K562 (cell line): ENCODE measurements at regions not wholly inside any gene's neighbourhood (a gene's known extent, or its start where the extent isn't known, plus 50 kb on each side); places are given as distances from the start of the nearest gene placed in this dataset.
A peak's percentile ranks its signal among the peaks of the same experiment; 100 is the strongest.

Experiments
- ATAC-seq: fragments of 200-7000 bp; cut with Tn5 transposase; 3 replicates; pipeline ENCODE4 v1.9.1; 2020; ENCODE audit warnings: moderate library complexity
- BruUV-seq: library from RNA; stranded (reverse); fragments of 400-500 nt; replicated peaks from 2 replicates; lab custom pipeline; 2021; lab: Mats Ljungman, UMichigan
- CTCF ChIA-PET: fragments of 300-600 bp; formaldehyde crosslinking; extraction: SDS; loops from one replicate; lab custom pipeline; 2021; ENCODE audit warnings: low intra/inter-chr PET ratio; lab: Yijun Ruan, JAX
- POLR2A ChIA-PET: fragments of 300-600, 350-650 bp; sonication (Branson Sonifier 250); formaldehyde crosslinking; extraction: SDS; loops from one replicate; lab custom pipeline; 2021; ENCODE audit warnings: antibody characterized with exemption, inconsistent platforms; lab: Yijun Ruan, JAX
- DNase-seq, 4 experiments: peaks; one replicate each; pipeline versions ENCODE4 v3.0.0 to v3.0.0-alpha.2; 2011 to 2018; ENCODE audit warnings: low spot score in 3 of 4, mixed read lengths in 3 of 4; ENCODE audit errors: extremely low read depth in 1 of 4
- FAIRE-seq: peaks from 2 replicates; lab custom pipeline; 2011; peaks lifted over from hg19 to GRCh38; lab: Jason Lieb, UNC
- H2AFZ ChIP-seq: 2 replicates; pipeline ENCODE4 v1.6.0; 2011; ENCODE audit warnings: low read depth, low read length, control low read depth, inconsistent platforms
- H3K27ac ChIP-seq: fragments of 200-600 bp; 3 replicates; pipeline ENCODE4 v1.8.0; 2011; ENCODE audit warnings: low read depth, mild to moderate bottlenecking, control low read depth, inconsistent platforms, low read length, moderate library complexity, mixed read lengths; ENCODE audit errors: extremely low read depth
- H3K27me3 ChIP-seq, 2 experiments: fragments of 300-600 bp in 1 of 2; 2 replicates in 1 of 2; 3 replicates in 1 of 2; pipeline versions ENCODE4 v1.6.0 to v1.8.0; 2011; ENCODE audit warnings: inconsistent platforms in 2 of 2, low read length in 2 of 2, mild to moderate bottlenecking in 1 of 2, mixed read lengths in 1 of 2, moderate library complexity in 1 of 2; ENCODE audit not compliant: control insufficient read depth in 2 of 2, insufficient read depth in 2 of 2
- H3K36me3 ChIP-seq: fragments of 300-600 bp; 3 replicates; pipeline ENCODE4 v1.8.0; 2011; ENCODE audit warnings: mild to moderate bottlenecking, low read length, inconsistent platforms; ENCODE audit not compliant: control insufficient read depth, insufficient read depth
- H3K4me1 ChIP-seq, 2 experiments: fragments of 200-600 bp in 1 of 2; replicated peaks in 1 of 2; 2 replicates in 1 of 2; 3 replicates in 1 of 2; pipeline versions ENCODE4 v1.5.1 to v1.8.0; 2011; ENCODE audit warnings: inconsistent platforms in 2 of 2, low read length in 2 of 2, mild to moderate bottlenecking in 1 of 2, mixed read lengths in 1 of 2, moderate library complexity in 1 of 2; ENCODE audit not compliant: control insufficient read depth in 2 of 2, insufficient read depth in 2 of 2
- H3K4me2 ChIP-seq: 2 replicates; pipeline ENCODE4 v1.6.1; 2011; ENCODE audit warnings: low read length, control low read depth, inconsistent platforms, mixed read lengths; ENCODE audit not compliant: insufficient read depth
- H3K4me3 ChIP-seq: fragments of 200-600 bp; sonication (generic), shearing (Covaris generic); 2 replicates; pipeline ENCODE4 v1.5.1; 2016; ENCODE audit warnings: control low read depth, inconsistent platforms
- H3K79me2 ChIP-seq: fragments of 200-600 bp; 3 replicates; pipeline ENCODE4 v1.8.0; 2011; ENCODE audit warnings: low read length, inconsistent platforms; ENCODE audit not compliant: control insufficient read depth, insufficient read depth
- H3K9ac ChIP-seq, 2 experiments: 2 replicates each; pipeline versions ENCODE4 v1.6.0 to v1.6.1; 2011; ENCODE audit warnings: low read depth in 2 of 2, low read length in 2 of 2, control low read depth in 1 of 2, inconsistent platforms in 1 of 2, mild to moderate bottlenecking in 1 of 2, mixed read lengths in 1 of 2; ENCODE audit not compliant: insufficient read depth in 1 of 2
- H3K9me1 ChIP-seq: one replicate; pipeline ENCODE4 v1.6.0; 2011; ENCODE audit warnings: inconsistent platforms, mild to moderate bottlenecking, low read length, moderate library complexity; ENCODE audit not compliant: control insufficient read depth, insufficient read depth
- H3K9me3 ChIP-seq: replicated peaks from 2 replicates; pipeline ENCODE4 v1.5.1; 2011; ENCODE audit warnings: low read depth, low read length, inconsistent platforms; ENCODE audit not compliant: control insufficient read depth, insufficient read depth
- H4K20me1 ChIP-seq: replicated peaks from 2 replicates; pipeline ENCODE4 v1.6.1; 2011; ENCODE audit warnings: low read length, inconsistent platforms, mixed read lengths; ENCODE audit not compliant: control insufficient read depth, insufficient read depth
- RCOR1 ChIP-seq, 2 experiments: IDR thresholded peaks; 2 replicates each; pipeline ENCODE4 v1.6.1; 2012; ENCODE audit warnings: low read depth in 2 of 2, low read length in 2 of 2, borderline replicate concordance in 1 of 2, improper control_type of control experiment in 1 of 2
- ZKSCAN3 ChIP-seq: fragments of 250-450 bp; sonication (Bioruptor Pico); IDR thresholded peaks from 2 replicates; pipeline ENCODE4 v1.4.0; 2020
- WGBS: fragments of 100-300 bp; shearing (Covaris generic); methylation state at CpG from one replicate; pipeline ENCODE4 v1.1.6; 2016; ENCODE audit warnings: low coverage, mixed read lengths; ENCODE audit not compliant: insufficient coverage; ENCODE audit errors: missing lambda C conversion rate; 5-methylcytosine and 5-hydroxymethylcytosine counted together
- in situ Hi-C: fragments of 300-500 bp; cut with MboI; formaldehyde crosslinking; loops from 4 replicates; pipeline ENCODE4 v1.15.0; 2018; ENCODE audit warnings: inconsistent platforms, mixed read lengths
- intact Hi-C: fragments of 100-400 bp; cut with micrococcal nuclease; formaldehyde crosslinking; loops from 2 replicates; pipeline ENCODE4 v1.14.2; 2022
- TF ChIP-seq, protein P1 (sequence below), 2 experiments: IDR thresholded peaks in 1 of 2; conservative IDR thresholded peaks in 1 of 2; 2 replicates each; pipeline ENCODE4 v1.6.1; 2016; ENCODE audit warnings: low read depth in 2 of 2, mild to moderate bottlenecking in 1 of 2, missing compliant biosample characterization in 1 of 2, missing genetic modification characterization in 1 of 2, moderate library complexity in 1 of 2

GRCh38 chr16:79848719-79849118 lies 248.2 kb upstream of the MAF start:
- no TSS peak for BruUV-seq
- Histone ChIP-seq H3K4me2 (no peak overlapping the region), H3K4me3 (no peak overlapping the region), H3K9me3 (no peaks in the 10 kb centered on the region), H3K79me2 (peaks cover 21% of the 10 kb centered on the region), H3K36me3 (no peaks in the 10 kb centered on the region), H3K27ac (no peak overlapping the region), H2AFZ (no peak overlapping the region; the same call in 1 of the 2 replicates), H3K9me1 (no peaks in the 10 kb centered on the region), H3K27me3 (no peaks in the 10 kb centered on the region), H4K20me1 (no peaks in the 10 kb centered on the region), H3K4me1 (peaks cover 16 to 28% of the 10 kb centered on the region in 2 experiments; a peak in 4 of 5 replicates), H3K9ac (peak overlapping the region in 1 of 2 experiments; percentile 18; a peak in 1 of 4 replicates)
- no peak for TF ChIP-seq RCOR1 (IDR thresholded peaks at IDR 0.05; ENCODE audit: borderline replicate concordance in 1 of 2, low read depth in 2 of 2, low read length in 2 of 2)
- TF ChIP-seq, protein P1, sequence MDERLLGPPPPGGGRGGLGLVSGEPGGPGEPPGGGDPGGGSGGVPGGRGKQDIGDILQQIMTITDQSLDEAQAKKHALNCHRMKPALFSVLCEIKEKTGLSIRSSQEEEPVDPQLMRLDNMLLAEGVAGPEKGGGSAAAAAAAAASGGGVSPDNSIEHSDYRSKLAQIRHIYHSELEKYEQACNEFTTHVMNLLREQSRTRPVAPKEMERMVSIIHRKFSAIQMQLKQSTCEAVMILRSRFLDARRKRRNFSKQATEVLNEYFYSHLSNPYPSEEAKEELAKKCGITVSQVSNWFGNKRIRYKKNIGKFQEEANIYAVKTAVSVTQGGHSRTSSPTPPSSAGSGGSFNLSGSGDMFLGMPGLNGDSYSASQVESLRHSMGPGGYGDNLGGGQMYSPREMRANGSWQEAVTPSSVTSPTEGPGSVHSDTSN (CRISPR knock-in tag; IDR thresholded peaks at IDR 0.05; ENCODE audit: low read depth): no peak
- TF ChIP-seq, protein P1 (tag; conservative IDR thresholded peaks at IDR 0.05; ENCODE audit: low read depth): 0 out of 2 replicates have a peak, but pooled peaks have one; percentile 33
- TF ChIP-seq ZKSCAN3 (CRISPR knock-in tag): no peak
- intact Hi-C loops (loop anchor here (5.0 kb wide), 1 partner anchor 234 kb away; no protein-coding TSS in a partner anchor), in situ Hi-C loops (no loop called here)
- DNase-seq: no peak
- no peak for FAIRE-seq
- ChIA-PET CTCF (no interaction called here), POLR2A (interaction anchor here (0.9 to 1.1 kb wide), 2 partner anchors 19 to 149 kb away, joined by 3 read pairs; no protein-coding TSS in a partner anchor)
- no peak for ATAC-seq
- 79% methylated on average over 6 of the region's 6 CpGs for WGBS
